SK-N-MC (cell line): ENCODE measurements at regions not wholly inside any gene's neighbourhood (a gene's known extent, or its start where the extent isn't known, plus 50 kb on each side); places are given as distances from the start of the nearest gene placed in this dataset.
"Not testable (repeated sequence)": the region's sequence is repeated elsewhere in the genome, so short reads cannot be mapped to it uniquely, and the experiment has no call there.

Experiments used
- EZH2 ChIP-seq: fragments of 200-600 bp; sonication (generic); IDR thresholded peaks from one replicate; pipeline ENCODE4 v1.6.1; 2017; ENCODE audit warnings: antibody characterized with exemption
- POLR2AphosphoS5 ChIP-seq: IDR thresholded peaks from 2 replicates; pipeline ENCODE4 v1.6.1; 2012; ENCODE audit warnings: mild to moderate bottlenecking, low read depth, low read length, borderline replicate concordance

- TF ChIP-seq EZH2, POLR2AphosphoS5: not testable (repeated sequence)
Measured at GRCh38 chr6:1156411-1156810, 155.5 kb upstream of the FOXQ1 start.
